OCI-LY3 (cell line): ENCODE measurements at regions not wholly inside any gene's neighbourhood (a gene's known extent, or its start where the extent isn't known, plus 50 kb on each side); places are given as distances from the start of the nearest gene placed in this dataset.

Experiments used
- H2AFZ ChIP-seq: fragments of 200-600, 300-600 bp; shearing (Covaris generic); 2 replicates; pipeline ENCODE4 v1.6.0; 2014; ENCODE audit warnings: antibody characterized with exemption, low read depth, low read length
- H3K27ac ChIP-seq: fragments of 200-600, 300-600 bp; sonication (generic); 2 replicates; pipeline ENCODE4 v1.5.1; 2014; ENCODE audit warnings: mild to moderate bottlenecking, low read length, moderate library complexity, mixed read lengths
- H3K27me3 ChIP-seq: fragments of 200-600, 300-600 bp; sonication (generic); 2 replicates; pipeline ENCODE4 v1.6.1; 2014; ENCODE audit warnings: low read depth, low read length, mixed read lengths
- H3K36me3 ChIP-seq: fragments of 200-600, 300-600 bp; sonication (generic); replicated peaks from 2 replicates; pipeline ENCODE3; 2014; ENCODE audit warnings: low read depth, low read length, mixed read lengths
- H3K4me1 ChIP-seq: fragments of 300-600, 200-600 bp; sonication (generic); 2 replicates; pipeline ENCODE4 v1.6.1; 2014; ENCODE audit warnings: low read length, mixed read lengths
- H3K4me2 ChIP-seq: fragments of 200-600, 300-600 bp; sonication (generic); 2 replicates; pipeline ENCODE4 v1.6.1; 2014; ENCODE audit warnings: low read length, mixed read lengths
- H3K4me3 ChIP-seq: fragments of 300-600, 200-600 bp; sonication (generic); 2 replicates; pipeline ENCODE4 v1.5.1; 2014; ENCODE audit warnings: antibody characterized with exemption, mild to moderate bottlenecking, low read length, moderate library complexity
- H3K79me2 ChIP-seq: fragments of 300-600, 200-600 bp; shearing (Covaris generic); 2 replicates; pipeline ENCODE4 v1.6.1; 2014; ENCODE audit warnings: mild to moderate bottlenecking, low read length, mixed read lengths
- H3K9ac ChIP-seq: fragments of 300-600, 200-600 bp; shearing (Covaris generic); 2 replicates; pipeline ENCODE4 v1.6.0; 2014; ENCODE audit warnings: mild to moderate bottlenecking, low read length, moderate library complexity
- H3K9me3 ChIP-seq: fragments of 200-600, 300-600 bp; shearing (Covaris generic); 2 replicates; pipeline ENCODE4 v1.6.1; 2014; ENCODE audit warnings: low read length, mixed read lengths; ENCODE audit not compliant: insufficient read depth
- H4K20me1 ChIP-seq: fragments of 200-600, 300-600 bp; sonication (generic); 2 replicates; pipeline ENCODE4 v1.6.1; 2016; ENCODE audit warnings: low read length, mixed read lengths; ENCODE audit not compliant: insufficient read depth
- CTCF ChIP-seq: fragments of 200-600, 300-600 bp; sonication (generic); IDR thresholded peaks from 2 replicates; pipeline ENCODE4 v1.5.1; 2014; ENCODE audit warnings: antibody characterized with exemption, low read length, low read depth
- EZH2phosphoT487 ChIP-seq: fragments of 200-600 bp; shearing (Covaris generic); IDR thresholded peaks from 2 replicates; pipeline ENCODE4 v1.6.1; 2018; ENCODE audit warnings: antibody characterized with exemption, mixed run types, low read depth

DNA sequence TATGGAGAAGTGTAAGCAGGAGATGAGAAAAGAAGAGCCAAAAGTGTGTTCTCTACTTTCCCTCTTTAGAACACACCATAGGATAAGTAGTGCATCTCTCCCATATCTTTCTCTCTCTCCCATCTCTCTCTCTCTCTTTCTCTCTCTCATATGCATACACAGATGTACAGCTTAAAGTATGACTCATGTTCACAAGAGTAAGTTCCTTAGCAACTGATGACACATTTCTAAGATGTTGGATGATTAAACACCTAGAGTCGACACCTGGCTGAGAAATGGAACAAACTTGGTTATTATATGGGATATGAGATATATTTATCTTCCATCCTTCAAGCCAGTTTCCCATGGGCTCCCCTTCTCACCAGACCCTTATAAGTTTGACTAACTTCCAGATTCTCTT lies 113.5 kb downstream of the TMEM132E start:
- Histone ChIP-seq H3K9ac (no peak overlapping the region), H3K4me2 (no peak overlapping the region), H3K4me1 (no peaks in the 10 kb centered on the region), H3K36me3 (no peaks in the 10 kb centered on the region), H3K4me3 (no peak overlapping the region), H3K9me3 (no peaks in the 10 kb centered on the region), H3K27me3 (peaks cover 33% of the 10 kb centered on the region), H3K27ac (no peak overlapping the region), H3K79me2 (no peaks in the 10 kb centered on the region), H4K20me1 (no peaks in the 10 kb centered on the region), H2AFZ (no peak overlapping the region)
- no peak for TF ChIP-seq EZH2phosphoT487
- TF ChIP-seq CTCF = no peak
